GM12891 (cell line): ENCODE measurements at regions not wholly inside any gene's neighbourhood (a gene's known extent, or its start where the extent isn't known, plus 50 kb on each side); places are given as distances from the start of the nearest gene placed in this dataset.

Experiments used
- POLR2A ChIP-seq: IDR thresholded peaks from 2 replicates; pipeline ENCODE4 v1.6.1; 2011; ENCODE audit warnings: low read depth, low read length, control low read depth
- POLR2AphosphoS5 ChIP-seq: IDR thresholded peaks from 2 replicates; pipeline ENCODE4 v1.6.1; 2011; ENCODE audit warnings: low read depth, low read length, control low read depth

GRCh38 chr2:34388446-34388845 is 789.3 kb upstream of the FAM98A start:
- TF ChIP-seq POLR2AphosphoS5 (no peak), POLR2A (no peak)
